HS-5 (cell line): ENCODE measurements at regions not wholly inside any gene's neighbourhood (a gene's known extent, or its start where the extent isn't known, plus 50 kb on each side); places are given as distances from the start of the nearest gene placed in this dataset.
"Not testable (repeated sequence)": the region's sequence is repeated elsewhere in the genome, so short reads cannot be mapped to it uniquely, and the experiment has no call there.

Experiments
- DNase-seq: peaks from one replicate; pipeline ENCODE4 v3.0.0-alpha.2; 2012; ENCODE audit warnings: low read depth

DNA sequence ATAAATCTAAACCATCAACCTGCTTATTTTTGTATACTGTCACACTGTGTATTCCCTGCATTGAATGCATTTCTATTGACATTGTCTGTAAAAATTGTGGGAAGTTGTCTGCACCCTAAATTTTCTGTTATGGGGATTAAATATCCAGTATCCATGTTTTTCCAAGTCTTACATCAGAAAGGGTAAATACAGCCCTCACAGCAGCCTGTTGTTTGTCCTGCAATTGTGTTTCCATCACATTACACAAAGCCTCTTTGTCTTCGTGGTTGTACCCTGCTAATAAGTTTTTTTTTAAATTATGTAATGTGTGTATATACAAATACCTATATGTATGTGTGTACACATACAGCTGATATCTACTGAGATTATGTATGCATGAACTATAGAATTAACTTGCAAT is 109.2 kb upstream of the PTPN20 start:
- DNase-seq: not testable (repeated sequence)

- not testable (repeated sequence) for DNase-seq
These were observed 108.1 kb upstream of the PTPN20 start for GRCh38 chr10:46803082-46803481.

DNA sequence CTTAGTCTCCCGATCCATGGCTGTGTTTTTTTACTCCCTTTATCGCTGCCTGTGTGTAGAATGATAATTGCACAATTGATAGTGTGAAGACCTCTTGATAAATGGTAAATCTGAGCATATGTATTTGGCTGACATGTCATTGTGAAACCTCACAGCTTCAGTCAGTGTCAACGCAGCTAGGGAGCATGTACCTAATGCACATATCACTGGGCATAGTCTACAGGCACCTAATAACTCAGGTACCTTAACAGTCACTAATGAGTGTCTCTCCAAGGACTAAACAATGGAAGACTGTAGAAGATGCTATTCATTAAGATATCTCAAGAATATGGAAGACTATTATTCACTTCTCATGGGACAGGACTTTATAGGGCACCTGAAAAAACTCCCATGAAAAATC is 101.0 kb upstream of the PTPN20 start:
- not testable (repeated sequence) for DNase-seq

- DNase-seq: not testable (repeated sequence)
These were observed 95.1 kb upstream of the PTPN20 start for GRCh38 chr10:46816126-46816525.

DNA sequence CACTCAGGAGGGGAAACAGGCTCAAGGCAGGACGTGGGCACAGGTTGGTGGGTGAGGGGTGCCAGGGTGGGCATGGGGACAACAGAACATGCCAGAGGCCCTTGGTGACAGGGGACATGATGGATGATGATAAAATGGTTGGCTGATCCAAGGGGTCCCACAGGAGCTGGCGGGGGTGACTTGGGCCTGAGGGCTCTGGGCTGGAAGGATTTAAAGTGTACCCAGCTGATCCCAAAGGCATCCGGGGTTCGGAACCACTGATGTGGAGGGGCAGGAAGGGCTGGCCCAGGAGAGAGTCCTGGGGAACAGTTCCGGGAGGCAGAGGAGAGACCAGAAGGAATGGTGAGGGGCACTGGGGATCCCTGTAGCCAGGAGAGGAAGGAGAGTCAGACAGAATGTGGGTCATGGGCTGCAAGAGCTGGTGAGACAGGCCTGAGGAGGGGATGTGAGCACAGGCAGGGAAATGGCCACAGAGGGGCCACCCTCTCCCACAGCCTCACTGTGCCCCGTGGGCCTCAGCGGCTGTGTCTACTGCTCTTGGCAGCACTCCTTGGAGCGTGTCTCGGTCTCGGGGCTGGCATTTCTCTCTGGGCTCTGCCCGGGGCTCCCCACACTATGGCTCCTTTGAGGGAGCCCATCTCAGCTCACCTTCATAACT is 70.7 kb upstream of the PTPN20 start:
- DNase-seq: not testable (repeated sequence)

DNA sequence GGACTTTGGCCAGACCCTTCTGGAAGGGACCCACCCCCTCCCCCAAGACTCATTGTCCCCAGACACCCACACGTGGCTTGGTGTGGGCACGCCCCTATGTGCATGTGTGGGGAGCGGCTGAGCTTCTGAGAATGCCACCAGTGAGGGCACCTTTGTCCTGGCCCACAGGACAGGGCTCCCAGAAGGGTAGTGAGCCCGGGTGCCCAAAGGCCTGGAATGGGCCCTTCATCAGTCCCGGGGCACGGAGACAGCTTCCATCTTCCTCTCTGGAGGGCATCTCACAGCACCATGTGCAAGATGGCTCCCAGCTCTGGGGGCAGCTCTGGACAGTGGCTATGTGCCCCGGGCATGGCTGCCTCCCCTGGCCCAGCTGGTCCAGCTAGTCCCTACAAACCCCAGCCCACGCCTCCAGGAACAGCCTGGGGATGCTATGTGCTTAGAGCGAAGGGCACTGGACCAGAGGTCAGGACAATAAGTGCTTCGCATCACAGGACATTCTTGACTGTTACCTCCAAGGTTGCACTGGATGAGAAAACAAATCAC is 70.1 kb upstream of the PTPN20 start:
- not testable (repeated sequence) for DNase-seq

DNA sequence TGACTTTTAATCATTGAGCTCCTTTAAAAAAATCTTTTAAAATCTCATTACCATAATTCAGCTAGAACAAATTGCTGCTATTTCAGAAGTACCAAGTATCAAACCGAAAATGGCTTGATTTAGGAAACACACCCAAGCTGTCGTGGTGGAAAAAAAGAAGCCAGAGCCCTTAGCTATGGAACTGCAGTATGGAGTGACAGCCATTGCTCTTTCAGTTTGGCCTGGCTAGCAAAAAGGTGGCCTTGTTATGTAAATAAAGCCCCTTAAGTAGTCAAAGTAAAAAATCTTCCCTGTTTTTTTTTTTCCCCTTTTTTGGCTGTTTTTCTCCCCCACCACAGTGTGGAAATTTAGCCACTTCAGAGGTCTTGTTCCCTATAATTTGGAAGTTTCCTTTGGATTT is 66.0 kb upstream of the PTPN20 start:
- not testable (repeated sequence) for DNase-seq

DNA sequence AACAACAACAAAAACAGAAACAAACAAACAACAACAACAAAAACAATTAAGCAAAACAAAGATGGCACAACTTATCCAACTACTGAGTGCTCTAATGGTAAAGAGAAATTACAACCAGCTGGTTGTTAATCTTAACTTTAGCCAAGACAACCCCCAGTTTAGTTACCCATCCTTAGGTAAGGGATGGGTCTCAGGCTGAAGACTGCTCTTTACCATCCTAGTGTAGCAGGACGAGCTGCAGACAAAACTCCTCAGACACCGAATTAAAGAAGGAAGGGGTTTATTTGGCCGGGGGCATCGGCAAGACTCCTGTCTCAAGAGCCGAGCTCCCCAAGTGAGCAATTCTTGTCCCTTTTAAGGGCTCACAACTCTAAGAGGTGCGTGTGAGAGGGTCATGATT is 65.6 kb upstream of the PTPN20 start:
- DNase-seq: not testable (repeated sequence)

DNA sequence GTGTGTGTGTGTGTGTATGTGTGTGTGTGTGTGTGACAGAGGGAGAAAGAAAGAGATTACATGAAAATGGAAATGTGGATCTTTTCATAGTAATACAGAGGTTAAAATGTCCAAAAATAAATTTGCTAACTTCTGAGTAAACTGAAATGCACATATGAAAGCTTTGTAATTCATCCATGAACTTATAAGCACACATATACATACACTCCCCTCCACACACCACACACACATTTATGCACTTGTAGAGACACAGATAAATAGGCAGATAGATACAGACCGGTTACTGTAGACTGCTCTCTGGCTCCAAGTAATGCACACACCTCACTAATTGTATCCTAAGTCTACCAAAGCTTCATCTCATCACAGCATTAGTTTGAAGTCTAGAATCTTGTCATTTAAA is 50.5 kb upstream of the PTPN20 start:
- DNase-seq: not testable (repeated sequence)
